H9 (cell line): ENCODE measurements at regions not wholly inside any gene's neighbourhood (a gene's known extent, or its start where the extent isn't known, plus 50 kb on each side); places are given as distances from the start of the nearest gene placed in this dataset.

Experiments
- DNase-seq: peaks from one replicate; pipeline ENCODE4 v3.0.0-alpha.2; 2017
- H2AFZ ChIP-seq: one replicate; pipeline ENCODE4 v1.6.1; 2013; ENCODE audit warnings: mild to moderate bottlenecking, low read length, control low read depth, moderate library complexity
- H2AK5ac ChIP-seq: 2 replicates; pipeline ENCODE4 v1.6.1; 2013; ENCODE audit warnings: low read length, control low read depth, mixed read lengths; ENCODE audit not compliant: insufficient read length
- H2BK120ac ChIP-seq: one replicate; pipeline ENCODE4 v1.6.1; 2013; ENCODE audit warnings: low read depth, mild to moderate bottlenecking, low read length, control low read depth, inconsistent platforms; ENCODE audit not compliant: poor library complexity, severe bottlenecking
- H2BK12ac ChIP-seq: 2 replicates; pipeline ENCODE4 v1.6.1; 2013; ENCODE audit warnings: low read length, control low read depth, mixed read lengths, low read depth; ENCODE audit not compliant: insufficient read length
- H2BK15ac ChIP-seq: 2 replicates; pipeline ENCODE4 v1.6.1; 2013; ENCODE audit warnings: low read depth, low read length, control low read depth
- H2BK20ac ChIP-seq: one replicate; pipeline ENCODE4 v1.6.1; 2013; ENCODE audit warnings: low read depth, mild to moderate bottlenecking, low read length, control low read depth, inconsistent platforms; ENCODE audit not compliant: poor library complexity, severe bottlenecking
- H2BK5ac ChIP-seq: 2 replicates; pipeline ENCODE4 v1.6.1; 2013; ENCODE audit warnings: low read length, control low read depth, mixed read lengths; ENCODE audit not compliant: insufficient read length
- H3K14ac ChIP-seq: 2 replicates; pipeline ENCODE4 v1.6.1; 2013; ENCODE audit warnings: low read length, control low read depth; ENCODE audit not compliant: insufficient read depth
- H3K18ac ChIP-seq: 2 replicates; pipeline ENCODE4 v1.6.1; 2013; ENCODE audit warnings: low read depth, mild to moderate bottlenecking, mixed read lengths, low read length, control low read depth; ENCODE audit not compliant: insufficient read length
- H3K23ac ChIP-seq: 2 replicates; pipeline ENCODE4 v1.6.1; 2013; ENCODE audit warnings: low read length, control low read depth, mixed read lengths, low read depth; ENCODE audit not compliant: insufficient read length
- H3K23me2 ChIP-seq: 2 replicates; pipeline ENCODE4 v1.6.1; 2013; ENCODE audit warnings: low read depth, mild to moderate bottlenecking, mixed read lengths, low read length, control low read depth; ENCODE audit not compliant: insufficient read length, poor library complexity, severe bottlenecking
- H3K27ac ChIP-seq: 2 replicates; pipeline ENCODE4 v1.5.1; 2013; ENCODE audit warnings: low read length, control low read depth, mixed read lengths, low read depth; ENCODE audit not compliant: insufficient read length
- H3K27me3 ChIP-seq: 2 replicates; pipeline ENCODE4 v1.6.1; 2013; ENCODE audit warnings: low read length, control low read depth, inconsistent platforms; ENCODE audit not compliant: insufficient read depth
- H3K4ac ChIP-seq: 2 replicates; pipeline ENCODE4 v1.6.1; 2013; ENCODE audit warnings: low read depth, mild to moderate bottlenecking, control low read depth, inconsistent platforms, low read length, moderate library complexity
- H3K4me1 ChIP-seq: 2 replicates; pipeline ENCODE4 v1.6.1; 2013; ENCODE audit warnings: low read length, control low read depth, inconsistent platforms; ENCODE audit not compliant: insufficient read depth
- H3K4me2 ChIP-seq: 2 replicates; pipeline ENCODE4 v1.6.1; 2013; ENCODE audit warnings: low read length, control low read depth, mixed read lengths; ENCODE audit not compliant: insufficient read length, insufficient read depth
- H3K56ac ChIP-seq: 2 replicates; pipeline ENCODE4 v1.6.1; 2013; ENCODE audit warnings: low read depth, mild to moderate bottlenecking, mixed read lengths, low read length, control low read depth; ENCODE audit not compliant: insufficient read length
- H3K79me1 ChIP-seq: 2 replicates; pipeline ENCODE4 v1.6.1; 2013; ENCODE audit warnings: low read depth, mild to moderate bottlenecking, moderate library complexity, low read length, control low read depth, inconsistent platforms; ENCODE audit not compliant: insufficient read depth, poor library complexity, severe bottlenecking
- H3K79me2 ChIP-seq: 2 replicates; pipeline ENCODE4 v1.6.1; 2013; ENCODE audit warnings: low read length, control low read depth, inconsistent platforms; ENCODE audit not compliant: insufficient read depth
- H3K9ac ChIP-seq: 2 replicates; pipeline ENCODE4 v1.6.1; 2013; ENCODE audit warnings: low read length, control low read depth, mixed read lengths; ENCODE audit not compliant: insufficient read length; ENCODE audit errors: extremely low read depth
- H3K9me3 ChIP-seq: one replicate; pipeline ENCODE4 v1.6.1; 2013; ENCODE audit warnings: low read depth, low read length, inconsistent platforms; ENCODE audit not compliant: control insufficient read depth
- H3T11ph ChIP-seq: one replicate; pipeline ENCODE4 v1.6.1; 2013; ENCODE audit warnings: mild to moderate bottlenecking, low read length, control low read depth, inconsistent platforms
- H4K20me1 ChIP-seq: one replicate; pipeline ENCODE4 v1.6.1; 2013; ENCODE audit not compliant: control insufficient read depth, insufficient read length, insufficient read depth
- H4K5ac ChIP-seq: 2 replicates; pipeline ENCODE4 v1.6.1; 2013; ENCODE audit warnings: low read depth, mild to moderate bottlenecking, mixed read lengths, low read length, control low read depth; ENCODE audit not compliant: insufficient read length
- H4K8ac ChIP-seq: replicated peaks from 2 replicates; pipeline ENCODE4 v1.6.1; 2013; ENCODE audit warnings: low read length, control low read depth, mixed read lengths, low read depth; ENCODE audit not compliant: insufficient read length
- H4K91ac ChIP-seq: 2 replicates; pipeline ENCODE4 v1.6.1; 2013; ENCODE audit warnings: low read depth, mild to moderate bottlenecking, moderate library complexity, mixed read lengths, low read length, control low read depth; ENCODE audit not compliant: insufficient read length
- H3K27ac Mint-ChIP-seq, 3 experiments: 2 replicates in 2 of 3; 3 replicates in 1 of 3; pipeline ENCODE4 v1.8.0; 2020 to 2021; ENCODE audit warnings: mixed read lengths in 3 of 3, mild to moderate bottlenecking in 1 of 3, moderate library complexity in 1 of 3
- H3K27me3 Mint-ChIP-seq: 2 replicates; pipeline ENCODE4 v1.8.0; 2021; ENCODE audit warnings: low read depth, mild to moderate bottlenecking, moderate library complexity, mixed read lengths
- H3K36me3 Mint-ChIP-seq, 3 experiments: 2 replicates in 2 of 3; 3 replicates in 1 of 3; pipeline ENCODE4 v1.8.0; 2020 to 2021; ENCODE audit warnings: low read depth in 3 of 3, mixed read lengths in 3 of 3; ENCODE audit not compliant: insufficient read depth in 1 of 3
- H3K4me1 Mint-ChIP-seq, 2 experiments: 2 replicates each; pipeline ENCODE4 v1.8.0; 2020; ENCODE audit warnings: mixed read lengths in 2 of 2
- H3K4me3 Mint-ChIP-seq, 2 experiments: 2 replicates in 1 of 2; 3 replicates in 1 of 2; pipeline ENCODE4 v1.8.0; 2020 to 2021; ENCODE audit warnings: mild to moderate bottlenecking in 2 of 2, mixed read lengths in 2 of 2, moderate library complexity in 1 of 2
- H3K9me3 Mint-ChIP-seq, 2 experiments: 2 replicates in 1 of 2; 3 replicates in 1 of 2; pipeline ENCODE4 v1.8.0; 2020; ENCODE audit warnings: mild to moderate bottlenecking in 2 of 2, mixed read lengths in 2 of 2, moderate library complexity in 1 of 2
- CTCF ChIP-seq: fragments of 200-600 bp; sonication (generic); conservative IDR thresholded peaks from 3 replicates; pipeline ENCODE4 v1.8.0; 2021; ENCODE audit warnings: antibody characterized with exemption, mild to moderate bottlenecking
- WGBS: extraction: QIAGEN DNeasy Blood & Tissue Kit; methylation state at CpG from one replicate; pipeline ENCODE4 v1.1.7; 2013; ENCODE audit warnings: missing lambda C conversion rate, low lambda C conversion rate, mixed read lengths; ENCODE audit not compliant: insufficient read length; ENCODE audit errors: extremely low coverage; 5-methylcytosine and 5-hydroxymethylcytosine counted together

- H2BK15ac ChIP-seq: no peak overlapping the region
- no peak overlapping the region for H4K91ac ChIP-seq
- no peak overlapping the region for H3K27ac Mint-ChIP-seq
- no peak overlapping the region for H3K27ac ChIP-seq
- H3K4me2 ChIP-seq: no peak overlapping the region
- WGBS: no CpG with 5 or more reads among the region's 2 CpGs
- H3K36me3 Mint-ChIP-seq: no peaks in the 10 kb centered on the region
- H3K27me3 Mint-ChIP-seq: peaks cover 14% of the 10 kb centered on the region
- H3K79me2 ChIP-seq: no peaks in the 10 kb centered on the region
- no peak overlapping the region for H4K5ac ChIP-seq
- no peak overlapping the region for H3T11ph ChIP-seq
- H3K27me3 ChIP-seq: 0 out of 2 replicates have a peak, but pooled peaks cover 2% of the 10 kb centered on the region
- no peaks in the 10 kb centered on the region for H3K9me3 Mint-ChIP-seq
- H2AFZ ChIP-seq: no peak overlapping the region
- TF ChIP-seq CTCF: no peak
- no peak overlapping the region for H3K56ac ChIP-seq
- no peaks in the 10 kb centered on the region for H3K9me3 ChIP-seq
- H2BK20ac ChIP-seq: no peak overlapping the region
- H3K18ac ChIP-seq: no peak overlapping the region
- no peak for DNase-seq
- H2BK5ac ChIP-seq: no peak overlapping the region
- H3K14ac ChIP-seq: no peak overlapping the region
- no peaks in the 10 kb centered on the region; the same call in 1 of the 2 replicates for H3K4me1 ChIP-seq
- H2BK12ac ChIP-seq: no peak overlapping the region
- H3K23ac ChIP-seq: no peak overlapping the region
- no peak overlapping the region for H4K8ac ChIP-seq
- H3K4me3 Mint-ChIP-seq: no peak overlapping the region
- no peak overlapping the region for H3K4ac ChIP-seq
- H2AK5ac ChIP-seq: no peak overlapping the region
- H3K79me1 ChIP-seq: no peaks in the 10 kb centered on the region
- no peak overlapping the region for H2BK120ac ChIP-seq
- H3K23me2 ChIP-seq: no peaks in the 10 kb centered on the region
- H3K4me1 Mint-ChIP-seq: peaks cover 10 to 12% of the 10 kb centered on the region in 2 experiments
- no peaks in the 10 kb centered on the region for H4K20me1 ChIP-seq
- H3K9ac ChIP-seq: no peak overlapping the region
These were observed 214.3 kb upstream of the MARCKS start for GRCh38 chr6:113642714-113643406.
